ENCODE measurements at regions not wholly inside any gene's neighbourhood (a gene's known extent, or its start where the extent isn't known, plus 50 kb on each side); places are given as distances from the start of the nearest gene placed in this dataset.

DNA sequence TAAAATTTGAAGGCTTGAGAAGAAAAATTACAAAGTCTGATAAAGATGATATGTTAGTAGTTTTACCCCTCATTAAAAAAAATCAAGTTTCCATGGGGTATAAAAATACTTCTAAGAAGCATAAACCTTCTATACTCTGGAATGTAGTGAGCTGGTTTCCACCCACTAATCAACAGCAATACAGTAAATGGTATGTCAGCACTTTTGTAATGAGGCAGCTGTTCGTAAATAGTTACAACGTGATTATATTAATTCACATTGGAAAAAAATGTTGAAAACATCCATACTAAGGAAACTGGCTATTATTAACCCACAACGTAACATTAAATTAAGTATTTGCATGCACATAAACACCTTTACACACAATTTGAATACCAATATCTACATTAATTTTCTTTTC is 283.1 kb upstream of the FAM174A start:
- TF ChIP-seq, protein P1, sequence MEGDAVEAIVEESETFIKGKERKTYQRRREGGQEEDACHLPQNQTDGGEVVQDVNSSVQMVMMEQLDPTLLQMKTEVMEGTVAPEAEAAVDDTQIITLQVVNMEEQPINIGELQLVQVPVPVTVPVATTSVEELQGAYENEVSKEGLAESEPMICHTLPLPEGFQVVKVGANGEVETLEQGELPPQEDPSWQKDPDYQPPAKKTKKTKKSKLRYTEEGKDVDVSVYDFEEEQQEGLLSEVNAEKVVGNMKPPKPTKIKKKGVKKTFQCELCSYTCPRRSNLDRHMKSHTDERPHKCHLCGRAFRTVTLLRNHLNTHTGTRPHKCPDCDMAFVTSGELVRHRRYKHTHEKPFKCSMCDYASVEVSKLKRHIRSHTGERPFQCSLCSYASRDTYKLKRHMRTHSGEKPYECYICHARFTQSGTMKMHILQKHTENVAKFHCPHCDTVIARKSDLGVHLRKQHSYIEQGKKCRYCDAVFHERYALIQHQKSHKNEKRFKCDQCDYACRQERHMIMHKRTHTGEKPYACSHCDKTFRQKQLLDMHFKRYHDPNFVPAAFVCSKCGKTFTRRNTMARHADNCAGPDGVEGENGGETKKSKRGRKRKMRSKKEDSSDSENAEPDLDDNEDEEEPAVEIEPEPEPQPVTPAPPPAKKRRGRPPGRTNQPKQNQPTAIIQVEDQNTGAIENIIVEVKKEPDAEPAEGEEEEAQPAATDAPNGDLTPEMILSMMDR (conservative IDR thresholded peaks at IDR 0.05; ENCODE audit: low read length): no peak
- no peak for TF ChIP-seq EZH2phosphoT487 (IDR thresholded peaks at IDR 0.05; ENCODE audit: borderline replicate concordance, low read depth, low read length)
